ENCODE measurements at regions not wholly inside any gene's neighbourhood (a gene's known extent, or its start where the extent isn't known, plus 50 kb on each side); places are given as distances from the start of the nearest gene placed in this dataset.

- Histone ChIP-seq H2AFZ (ENCODE audit: low read length) (no peak overlapping the region), H3K79me2 (ENCODE audit: low read length) (no peaks in the 10 kb centered on the region), H3K27me3 (ENCODE audit: low read length) (no peaks in the 10 kb centered on the region), H3K9ac (ENCODE audit: low read length) (no peak overlapping the region), H3K9me2 (replicated peaks; ENCODE audit: insufficient read depth, low read length) (no peaks in the 10 kb centered on the region), H3K27ac (ENCODE audit: low read length) (no peak overlapping the region), H3K4me1 (ENCODE audit: low read length) (no peaks in the 10 kb centered on the region), H3K4me2 (ENCODE audit: low read depth, low read length, poor library complexity, severe bottlenecking) (no peak overlapping the region), H3K36me3 (ENCODE audit: insufficient read depth, low read length) (no peaks in the 10 kb centered on the region), H3K9me3 (ENCODE audit: low read length) (no peaks in the 10 kb centered on the region), H4K20me1 (ENCODE audit: insufficient read depth, low read depth, low read length) (no peaks in the 10 kb centered on the region), H3K4me3 (ENCODE audit: low read length) (no peak overlapping the region)
- DNase-seq = no peak
Observed at GRCh38 chr2:238595750-238596570, 169.2 kb downstream of the ASB1 start.

GRCh38 chr2:238596571-238597551 lies 170.1 kb downstream of the ASB1 start:
- DNase-seq = no peak
- no peaks in the 10 kb centered on the region for H3K9me2 ChIP-seq (replicated peaks; ENCODE audit: insufficient read depth, low read length)
- H3K4me3 ChIP-seq (ENCODE audit: low read length) = no peak overlapping the region
- no peak overlapping the region for H3K9ac ChIP-seq (ENCODE audit: low read length)
- no peak overlapping the region for H3K4me2 ChIP-seq (ENCODE audit: low read depth, low read length, poor library complexity, severe bottlenecking)
- no peaks in the 10 kb centered on the region for H3K9me3 ChIP-seq (ENCODE audit: low read length)
- no peaks in the 10 kb centered on the region for H3K79me2 ChIP-seq (ENCODE audit: low read length)
- no peak overlapping the region for H2AFZ ChIP-seq (ENCODE audit: low read length)
- no peaks in the 10 kb centered on the region for H3K27me3 ChIP-seq (ENCODE audit: low read length)
- H3K36me3 ChIP-seq (ENCODE audit: insufficient read depth, low read length) = no peaks in the 10 kb centered on the region
- no peaks in the 10 kb centered on the region for H3K4me1 ChIP-seq (ENCODE audit: low read length)
- no peaks in the 10 kb centered on the region for H4K20me1 ChIP-seq (ENCODE audit: insufficient read depth, low read depth, low read length)
- H3K27ac ChIP-seq (ENCODE audit: low read length) = no peak overlapping the region

GRCh38 chr2:238597638-238598528 lies 171.2 kb downstream of the ASB1 start:
- no peak overlapping the region for H2AFZ ChIP-seq (ENCODE audit: low read length)
- H3K27me3 ChIP-seq (ENCODE audit: low read length) = no peaks in the 10 kb centered on the region
- H3K4me3 ChIP-seq (ENCODE audit: low read length) = no peak overlapping the region
- H4K20me1 ChIP-seq (ENCODE audit: insufficient read depth, low read depth, low read length) = no peaks in the 10 kb centered on the region
- H3K36me3 ChIP-seq (ENCODE audit: insufficient read depth, low read length) = no peaks in the 10 kb centered on the region
- no peak for DNase-seq
- no peak overlapping the region for H3K4me2 ChIP-seq (ENCODE audit: low read depth, low read length, poor library complexity, severe bottlenecking)
- no peaks in the 10 kb centered on the region for H3K9me2 ChIP-seq (replicated peaks; ENCODE audit: insufficient read depth, low read length)
- H3K9ac ChIP-seq (ENCODE audit: low read length) = no peak overlapping the region
- no peaks in the 10 kb centered on the region for H3K9me3 ChIP-seq (ENCODE audit: low read length)
- no peaks in the 10 kb centered on the region for H3K79me2 ChIP-seq (ENCODE audit: low read length)
- no peak overlapping the region for H3K27ac ChIP-seq (ENCODE audit: low read length)
- H3K4me1 ChIP-seq (ENCODE audit: low read length) = no peaks in the 10 kb centered on the region

GRCh38 chr2:238598802-238599530 lies 172.2 kb downstream of the ASB1 start:
- Histone ChIP-seq H3K27ac (ENCODE audit: low read length) (no peak overlapping the region), H3K36me3 (ENCODE audit: insufficient read depth, low read length) (no peaks in the 10 kb centered on the region)
- no peak for DNase-seq

GRCh38 chr2:238599549-238600505 lies 173.1 kb downstream of the ASB1 start:
- H3K4me2 ChIP-seq (ENCODE audit: low read depth, low read length, poor library complexity, severe bottlenecking) = no peak overlapping the region
- no peak overlapping the region for H3K9ac ChIP-seq (ENCODE audit: low read length)
- H3K79me2 ChIP-seq (ENCODE audit: low read length) = no peaks in the 10 kb centered on the region
- no peaks in the 10 kb centered on the region for H3K27me3 ChIP-seq (ENCODE audit: low read length)
- H3K36me3 ChIP-seq (ENCODE audit: insufficient read depth, low read length) = no peaks in the 10 kb centered on the region
- no peak overlapping the region for H3K27ac ChIP-seq (ENCODE audit: low read length)
- H3K9me3 ChIP-seq (ENCODE audit: low read length) = no peaks in the 10 kb centered on the region
- H3K9me2 ChIP-seq (replicated peaks; ENCODE audit: insufficient read depth, low read length) = no peaks in the 10 kb centered on the region
- no peaks in the 10 kb centered on the region for H3K4me1 ChIP-seq (ENCODE audit: low read length)
- no peak overlapping the region for H2AFZ ChIP-seq (ENCODE audit: low read length)
- H3K4me3 ChIP-seq (ENCODE audit: low read length) = no peak overlapping the region
- no peak for DNase-seq
- H4K20me1 ChIP-seq (ENCODE audit: insufficient read depth, low read depth, low read length) = no peaks in the 10 kb centered on the region

More at GRCh38 chr2:238598802-238599530, 172.2 kb downstream of the ASB1 start:
- Histone ChIP-seq H3K4me2 (ENCODE audit: low read depth, low read length, poor library complexity, severe bottlenecking) (no peak overlapping the region), H3K79me2 (ENCODE audit: low read length) (no peaks in the 10 kb centered on the region), H3K27me3 (ENCODE audit: low read length) (no peaks in the 10 kb centered on the region), H3K9ac (ENCODE audit: low read length) (no peak overlapping the region), H4K20me1 (ENCODE audit: insufficient read depth, low read depth, low read length) (no peaks in the 10 kb centered on the region), H2AFZ (ENCODE audit: low read length) (no peak overlapping the region), H3K4me1 (ENCODE audit: low read length) (no peaks in the 10 kb centered on the region), H3K9me3 (ENCODE audit: low read length) (no peaks in the 10 kb centered on the region), H3K9me2 (replicated peaks; ENCODE audit: insufficient read depth, low read length) (no peaks in the 10 kb centered on the region), H3K4me3 (ENCODE audit: low read length) (no peak overlapping the region)

GRCh38 chr2:238600506-238601432 lies 174.0 kb downstream of the ASB1 start:
- Histone ChIP-seq H3K9ac (ENCODE audit: low read length) (no peak overlapping the region), H3K27ac (ENCODE audit: low read length) (no peak overlapping the region), H3K4me2 (ENCODE audit: low read depth, low read length, poor library complexity, severe bottlenecking) (no peak overlapping the region), H2AFZ (ENCODE audit: low read length) (no peak overlapping the region), H3K4me3 (ENCODE audit: low read length) (no peak overlapping the region), H3K9me3 (ENCODE audit: low read length) (no peaks in the 10 kb centered on the region), H3K4me1 (ENCODE audit: low read length) (no peaks in the 10 kb centered on the region), H3K79me2 (ENCODE audit: low read length) (no peaks in the 10 kb centered on the region), H3K36me3 (ENCODE audit: insufficient read depth, low read length) (no peaks in the 10 kb centered on the region), H3K9me2 (replicated peaks; ENCODE audit: insufficient read depth, low read length) (no peaks in the 10 kb centered on the region), H3K27me3 (ENCODE audit: low read length) (no peaks in the 10 kb centered on the region), H4K20me1 (ENCODE audit: insufficient read depth, low read depth, low read length) (no peaks in the 10 kb centered on the region)
- no peak for DNase-seq

Measured in Karpas-422 (cell line).